ENCODE measurements at regions not wholly inside any gene's neighbourhood (a gene's known extent, or its start where the extent isn't known, plus 50 kb on each side); places are given as distances from the start of the nearest gene placed in this dataset.

GRCh38 chr6:74091136-74091793 lies 395.3 kb downstream of the CD109 start:
- DNase-seq (ENCODE audit: low spot score), result peak; percentile 50

GRCh38 chr6:74087899-74088298 lies 391.9 kb downstream of the CD109 start:
- no peak for DNase-seq (ENCODE audit: low spot score)

GRCh38 chr6:74075896-74076295 lies 379.9 kb downstream of the CD109 start:
- DNase-seq (ENCODE audit: low spot score), result no peak

- DNase-seq (ENCODE audit: low spot score), result no peak
Observed at GRCh38 chr6:74075323-74075722, 379.3 kb downstream of the CD109 start.

- DNase-seq (ENCODE audit: low spot score), result no peak
Observed at GRCh38 chr6:74074645-74075044, 378.6 kb downstream of the CD109 start.

GRCh38 chr6:74073999-74074398 lies 378.0 kb downstream of the CD109 start:
- no peak for DNase-seq (ENCODE audit: low spot score)

- peak; percentile 47 for DNase-seq (ENCODE audit: low spot score)
Observed at GRCh38 chr6:74073429-74073828, 377.4 kb downstream of the CD109 start.

GRCh38 chr6:74071214-74071613 lies 375.2 kb downstream of the CD109 start:
- DNase-seq (ENCODE audit: low spot score), result no peak

GRCh38 chr6:74070711-74071110 lies 374.7 kb downstream of the CD109 start:
- no peak for DNase-seq (ENCODE audit: low spot score)

- DNase-seq (ENCODE audit: low spot score), result no peak
Observed at GRCh38 chr6:74070091-74070490, 374.1 kb downstream of the CD109 start.

GRCh38 chr6:74069089-74069581 lies 373.1 kb downstream of the CD109 start:
- no peak for DNase-seq (ENCODE audit: low spot score)

- no peak for DNase-seq (ENCODE audit: low spot score)
Observed at GRCh38 chr6:74066168-74066871, 370.3 kb downstream of the CD109 start.

GRCh38 chr6:74065705-74066104 lies 369.7 kb downstream of the CD109 start:
- DNase-seq (ENCODE audit: low spot score), result no peak

GRCh38 chr6:74063391-74063790 lies 367.4 kb downstream of the CD109 start:
- no peak for DNase-seq (ENCODE audit: low spot score)

GRCh38 chr6:74061201-74061600 lies 365.2 kb downstream of the CD109 start:
- no peak for DNase-seq (ENCODE audit: low spot score)

- DNase-seq (ENCODE audit: low spot score), result no peak
Observed at GRCh38 chr6:74060354-74060753, 364.4 kb downstream of the CD109 start.

- DNase-seq (ENCODE audit: low spot score), result no peak
Observed at GRCh38 chr6:74058606-74059005, 362.6 kb downstream of the CD109 start.

GRCh38 chr6:74057326-74057725 lies 361.3 kb downstream of the CD109 start:
- DNase-seq (ENCODE audit: low spot score), result no peak

- DNase-seq (ENCODE audit: low spot score), result no peak
Observed at GRCh38 chr6:74054190-74054589, 358.2 kb downstream of the CD109 start.

GRCh38 chr6:74050921-74051320 lies 354.9 kb downstream of the CD109 start:
- DNase-seq (ENCODE audit: low spot score), result no peak

GRCh38 chr6:74048387-74048786 lies 352.4 kb downstream of the CD109 start:
- DNase-seq (ENCODE audit: low spot score), result no peak

- DNase-seq (ENCODE audit: low spot score), result peak; percentile 47
Observed at GRCh38 chr6:74044417-74045096, 348.6 kb downstream of the CD109 start.

GRCh38 chr6:74041420-74041819 lies 345.4 kb downstream of the CD109 start:
- no peak for DNase-seq (ENCODE audit: low spot score)
